ENCODE measurements at regions not wholly inside any gene's neighbourhood (a gene's known extent, or its start where the extent isn't known, plus 50 kb on each side); places are given as distances from the start of the nearest gene placed in this dataset.

- Histone ChIP-seq H3K4me2 (ENCODE audit: low read length) (no peak overlapping the region), H3K9me3 (ENCODE audit: control insufficient read depth in 1 of 2, insufficient read depth in 1 of 2, low read depth in 1 of 2, low read length in 2 of 2) (no peaks in the 10 kb centered on the region), H3K4me3 (replicated peaks in 1 of 2; ENCODE audit: low read depth in 1 of 2, low read length in 2 of 2) (no peak overlapping the region), H3K79me2 (ENCODE audit: insufficient read depth, low read length) (no peaks in the 10 kb centered on the region), H3K36me3 (ENCODE audit: control insufficient read depth in 1 of 2, insufficient read depth in 2 of 2, low read length in 2 of 2) (no peaks in the 10 kb centered on the region), H3K9me2 (ENCODE audit: insufficient read depth) (no peaks in the 10 kb centered on the region), H3K9ac (ENCODE audit: low read length) (no peak overlapping the region), H3K4me1 (ENCODE audit: control insufficient read depth in 1 of 2, insufficient read depth in 2 of 2, low read length in 2 of 2) (no peaks in the 10 kb centered on the region), H2AFZ (ENCODE audit: low read depth, low read length, poor library complexity, severe bottlenecking) (no peak overlapping the region), H4K20me1 (ENCODE audit: insufficient read depth) (no peaks in the 10 kb centered on the region), H3K27ac (ENCODE audit: low read depth, low read length) (no peak overlapping the region), H3K27me3 (ENCODE audit: insufficient read depth, low read length) (no peaks in the 10 kb centered on the region)
- ATAC-seq (no peak), DNase-seq (ENCODE audit: low read depth, low spot score) (no peak)
- BruUV-seq (replicated peaks), result no TSS peak
- POLR2A ChIA-PET, result no interaction called here
- TF ChIP-seq CBX3 (IDR thresholded peaks at IDR 0.05; ENCODE audit: low read depth) (no peak), EZH2 (IDR thresholded peaks at IDR 0.05) (no peak), FOSL1 (IDR thresholded peaks at IDR 0.05; ENCODE audit: low read depth) (no peak), SP1 (IDR thresholded peaks at IDR 0.05; ENCODE audit: low read depth) (no peak), EZH2phosphoT487 (IDR thresholded peaks at IDR 0.05; ENCODE audit: borderline replicate concordance) (no peak), ATF3 (IDR thresholded peaks at IDR 0.05) (no peak), RAD21 (IDR thresholded peaks at IDR 0.05; ENCODE audit: low read depth) (no peak)
- RAD21 ChIA-PET (ENCODE audit: low non-redundant PET in 1 of 2, low total read pairs in 2 of 2, uncharacterized antibody in 2 of 2, unreplicated experiment in 2 of 2), result no interaction called here
- intact Hi-C loops (cut with micrococcal nuclease), result no loop called here
- CTCF ChIA-PET, result no interaction called here
Measured at GRCh38 chr13:72170571-72170970, 303.6 kb upstream of the DACH1 start.

GRCh38 chr13:72168126-72168855 lies 301.3 kb upstream of the DACH1 start:
- Histone ChIP-seq H3K27me3 (ENCODE audit: insufficient read depth, low read length) (no peaks in the 10 kb centered on the region), H3K9me2 (ENCODE audit: insufficient read depth) (no peaks in the 10 kb centered on the region), H3K4me3 (replicated peaks in 1 of 2; ENCODE audit: low read depth in 1 of 2, low read length in 2 of 2) (no peak overlapping the region), H3K79me2 (ENCODE audit: insufficient read depth, low read length) (no peaks in the 10 kb centered on the region), H3K4me1 (ENCODE audit: control insufficient read depth in 1 of 2, insufficient read depth in 2 of 2, low read length in 2 of 2) (peaks cover 0 to 6% of the 10 kb centered on the region in 2 experiments; a peak in 1 of 4 replicates), H3K27ac (ENCODE audit: low read depth, low read length) (no peak overlapping the region), H3K9ac (ENCODE audit: low read length) (no peak overlapping the region), H4K20me1 (ENCODE audit: insufficient read depth) (no peaks in the 10 kb centered on the region), H3K36me3 (ENCODE audit: control insufficient read depth in 1 of 2, insufficient read depth in 2 of 2, low read length in 2 of 2) (no peaks in the 10 kb centered on the region), H2AFZ (ENCODE audit: low read depth, low read length, poor library complexity, severe bottlenecking) (no peak overlapping the region), H3K4me2 (ENCODE audit: low read length) (no peak overlapping the region), H3K9me3 (ENCODE audit: control insufficient read depth in 1 of 2, insufficient read depth in 1 of 2, low read depth in 1 of 2, low read length in 2 of 2) (no peaks in the 10 kb centered on the region)
- BruUV-seq (replicated peaks), result no TSS peak
- intact Hi-C loops (cut with micrococcal nuclease), result no loop called here
- ATAC-seq (no peak), DNase-seq (ENCODE audit: low read depth, low spot score) (no peak)
- POLR2A ChIA-PET, result no interaction called here
- RAD21 ChIA-PET (ENCODE audit: low non-redundant PET in 1 of 2, low total read pairs in 2 of 2, uncharacterized antibody in 2 of 2, unreplicated experiment in 2 of 2), result no interaction called here
- CTCF ChIA-PET, result no interaction called here
- TF ChIP-seq YY1 (IDR thresholded peaks at IDR 0.05; ENCODE audit: extremely low read depth, insufficient replicate concordance, low read depth, low read length), result no peak
- no peak for TF ChIP-seq POLR2AphosphoS5 (IDR thresholded peaks at IDR 0.05; ENCODE audit: low read depth, low read length)
- no peak for TF ChIP-seq CEBPB (IDR thresholded peaks at IDR 0.05; ENCODE audit: low read depth)
- no peak for TF ChIP-seq FOSL1 (IDR thresholded peaks at IDR 0.05; ENCODE audit: low read depth)
- TF ChIP-seq EGR1 (IDR thresholded peaks at IDR 0.05; ENCODE audit: low read depth), result no peak
- TF ChIP-seq SP1 (IDR thresholded peaks at IDR 0.05; ENCODE audit: low read depth), result no peak
- no peak for TF ChIP-seq SIN3A (IDR thresholded peaks at IDR 0.05; ENCODE audit: low read depth)
- TF ChIP-seq REST (IDR thresholded peaks at IDR 0.05; ENCODE audit: low read depth), result no peak
- no peak for TF ChIP-seq TCF7L2 (IDR thresholded peaks at IDR 0.05; ENCODE audit: borderline replicate concordance, extremely low read depth, insufficient read depth, insufficient read length)
